Keratinocyte (primary cell): ENCODE measurements at regions not wholly inside any gene's neighbourhood (a gene's known extent, or its start where the extent isn't known, plus 50 kb on each side); places are given as distances from the start of the nearest gene placed in this dataset.
"Not testable (repeated sequence)": the region's sequence is repeated elsewhere in the genome, so short reads cannot be mapped to it uniquely, and the experiment has no call there.

ENCODE experiments used
- DNase-seq: peaks from one replicate; pipeline ENCODE4 v3.0.0-alpha.2; 2011; ENCODE audit warnings: low read depth, missing footprints, low spot score
- FAIRE-seq: peaks from 2 replicates; lab custom pipeline; 2011; peaks lifted over from hg19 to GRCh38; lab: Jason Lieb, UNC
- H2AFZ ChIP-seq: 2 replicates; pipeline ENCODE4 v1.6.0; 2012; ENCODE audit warnings: low read length, control low read depth, inconsistent platforms; ENCODE audit not compliant: control insufficient read depth
- H3K27ac ChIP-seq: 2 replicates; pipeline ENCODE4 v1.5.1; 2011; ENCODE audit warnings: low read length; ENCODE audit not compliant: control insufficient read depth, insufficient read depth
- H3K27me3 ChIP-seq: 3 replicates; pipeline ENCODE4 v1.6.0; 2011; ENCODE audit warnings: low read length; ENCODE audit not compliant: control insufficient read depth, insufficient read depth; ENCODE audit errors: extremely low read depth
- H3K36me3 ChIP-seq, 2 experiments: 2 replicates in 1 of 2; 3 replicates in 1 of 2; pipeline ENCODE4 v1.5.1; 2011; ENCODE audit warnings: low read length in 2 of 2, mild to moderate bottlenecking in 1 of 2; ENCODE audit not compliant: control insufficient read depth in 2 of 2, insufficient read depth in 2 of 2; ENCODE audit errors: extremely low read depth in 1 of 2
- H3K4me1 ChIP-seq: 3 replicates; pipeline ENCODE4 v1.5.1; 2011; ENCODE audit warnings: low read length; ENCODE audit not compliant: control insufficient read depth, insufficient read depth; ENCODE audit errors: extremely low read depth
- H3K4me2 ChIP-seq: 3 replicates; pipeline ENCODE4 v1.6.0; 2011; ENCODE audit warnings: low read depth, low read length; ENCODE audit not compliant: control insufficient read depth, insufficient read depth; ENCODE audit errors: extremely low read depth
- H3K4me3 ChIP-seq, 3 experiments: fragments of 200-600 bp in 1 of 3; sonication (generic) in 1 of 3; 2 replicates in 2 of 3; 3 replicates in 1 of 3; pipeline ENCODE4 v1.5.1; 2011 to 2016; ENCODE audit warnings: low read length in 3 of 3, mild to moderate bottlenecking in 3 of 3, control low read depth in 2 of 3, inconsistent platforms in 1 of 3, low read depth in 1 of 3, mixed read lengths in 1 of 3, mixed run types in 1 of 3, moderate library complexity in 1 of 3; ENCODE audit not compliant: control insufficient read depth in 2 of 3, insufficient read depth in 2 of 3; ENCODE audit errors: extremely low read depth in 1 of 3
- H3K79me2 ChIP-seq: 2 replicates; pipeline ENCODE4 v1.6.0; 2012; ENCODE audit warnings: low read length; ENCODE audit not compliant: control insufficient read depth, insufficient read depth
- H3K9ac ChIP-seq: 3 replicates; pipeline ENCODE4 v1.6.0; 2011; ENCODE audit warnings: low read length; ENCODE audit not compliant: control insufficient read depth, insufficient read depth; ENCODE audit errors: extremely low read depth
- H3K9me1 ChIP-seq: 3 replicates; pipeline ENCODE4 v1.6.0; 2011; ENCODE audit warnings: low read length; ENCODE audit not compliant: control insufficient read depth, insufficient read depth; ENCODE audit errors: extremely low read depth
- H3K9me3 ChIP-seq: 2 replicates; pipeline ENCODE4 v1.5.1; 2012; ENCODE audit warnings: low read depth, low read length; ENCODE audit not compliant: control insufficient read depth
- H4K20me1 ChIP-seq: 3 replicates; pipeline ENCODE4 v1.6.0; 2011; ENCODE audit warnings: low read length; ENCODE audit not compliant: control insufficient read depth, insufficient read depth; ENCODE audit errors: extremely low read depth
- EZH2 ChIP-seq: IDR thresholded peaks from one replicate; pipeline ENCODE4 v1.6.1; 2012; ENCODE audit warnings: inconsistent platforms, mild to moderate bottlenecking, low read length, moderate library complexity
- dilution Hi-C: fragments of 300-500 bp; cut with MboI; formaldehyde crosslinking; loops from one replicate; pipeline ENCODE4 v1.7.0; 2020; ENCODE audit warnings: low sequenced_read_pairs; ENCODE audit not compliant: extremely low pct_ligation_motif_present
- TF ChIP-seq, protein P1 (sequence below), 3 experiments: IDR thresholded peaks in 1 of 3; conservative IDR thresholded peaks in 1 of 3; optimal IDR thresholded peaks in 1 of 3; 2 replicates in 2 of 3; 3 replicates in 1 of 3; pipeline versions ENCODE3 to v1.5.1; 2011; ENCODE audit warnings: low read length in 3 of 3, mild to moderate bottlenecking in 3 of 3, moderate library complexity in 2 of 3, control low read depth in 1 of 3, inconsistent platforms in 1 of 3; ENCODE audit not compliant: insufficient read depth in 2 of 3; ENCODE audit errors: extremely low read depth in 1 of 3

- H3K36me3 ChIP-seq, result no peaks in the 10 kb centered on the region
Observed at GRCh38 chr13:102536196-102536595, 60.6 kb upstream of the TPP2 start.

DNA sequence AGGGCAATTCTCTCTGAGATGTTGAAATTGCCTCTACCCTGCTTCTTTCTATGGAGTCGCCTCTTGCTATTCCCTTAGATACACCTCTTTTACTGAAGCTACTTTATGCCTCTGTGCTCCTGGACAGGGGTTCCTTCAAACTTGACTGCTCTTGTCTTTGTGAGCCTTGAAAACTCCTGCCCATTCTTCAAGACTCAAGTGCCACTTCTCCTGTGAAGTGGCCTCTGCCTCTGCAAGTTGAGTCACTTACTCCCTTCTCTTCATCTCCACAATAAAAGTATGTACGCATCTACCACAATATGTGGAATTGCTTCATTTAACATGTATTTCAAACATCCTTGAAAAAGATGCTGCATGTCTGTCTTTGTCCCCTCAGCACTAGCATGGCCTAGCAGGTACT is 66.0 kb upstream of the TPP2 start:
- Histone ChIP-seq H2AFZ (no peak overlapping the region), H3K79me2 (no peaks in the 10 kb centered on the region), H3K27ac (no peak overlapping the region), H3K9ac (no peak overlapping the region), H3K4me1 (no peaks in the 10 kb centered on the region), H3K36me3 (no peaks in the 10 kb centered on the region), H3K4me2 (no peak overlapping the region), H3K9me3 (no peaks in the 10 kb centered on the region), H4K20me1 (no peaks in the 10 kb centered on the region), H3K9me1 (no peaks in the 10 kb centered on the region), H3K4me3 (no peak overlapping the region), H3K27me3 (no peaks in the 10 kb centered on the region)
- FAIRE-seq (no peak), DNase-seq (no peak)
- dilution Hi-C loops, result no loop called here
- TF ChIP-seq EZH2, result no peak
- TF ChIP-seq, protein P1, sequence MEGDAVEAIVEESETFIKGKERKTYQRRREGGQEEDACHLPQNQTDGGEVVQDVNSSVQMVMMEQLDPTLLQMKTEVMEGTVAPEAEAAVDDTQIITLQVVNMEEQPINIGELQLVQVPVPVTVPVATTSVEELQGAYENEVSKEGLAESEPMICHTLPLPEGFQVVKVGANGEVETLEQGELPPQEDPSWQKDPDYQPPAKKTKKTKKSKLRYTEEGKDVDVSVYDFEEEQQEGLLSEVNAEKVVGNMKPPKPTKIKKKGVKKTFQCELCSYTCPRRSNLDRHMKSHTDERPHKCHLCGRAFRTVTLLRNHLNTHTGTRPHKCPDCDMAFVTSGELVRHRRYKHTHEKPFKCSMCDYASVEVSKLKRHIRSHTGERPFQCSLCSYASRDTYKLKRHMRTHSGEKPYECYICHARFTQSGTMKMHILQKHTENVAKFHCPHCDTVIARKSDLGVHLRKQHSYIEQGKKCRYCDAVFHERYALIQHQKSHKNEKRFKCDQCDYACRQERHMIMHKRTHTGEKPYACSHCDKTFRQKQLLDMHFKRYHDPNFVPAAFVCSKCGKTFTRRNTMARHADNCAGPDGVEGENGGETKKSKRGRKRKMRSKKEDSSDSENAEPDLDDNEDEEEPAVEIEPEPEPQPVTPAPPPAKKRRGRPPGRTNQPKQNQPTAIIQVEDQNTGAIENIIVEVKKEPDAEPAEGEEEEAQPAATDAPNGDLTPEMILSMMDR (optimal IDR thresholded peaks at IDR 0.05 in 1 of 3, IDR thresholded peaks at IDR 0.05 in 1 of 3, conservative IDR thresholded peaks at IDR 0.05 in 1 of 3; ENCODE audit: extremely low read depth in 1 of 3, insufficient read depth in 2 of 3, low read length in 3 of 3), result no peak

More at GRCh38 chr13:102536196-102536595, 60.6 kb upstream of the TPP2 start:
- Histone ChIP-seq H2AFZ (no peak overlapping the region), H3K27ac (no peak overlapping the region), H4K20me1 (no peaks in the 10 kb centered on the region), H3K9me1 (no peaks in the 10 kb centered on the region), H3K4me3 (no peak overlapping the region), H3K4me2 (no peak overlapping the region), H3K9me3 (no peaks in the 10 kb centered on the region), H3K79me2 (no peaks in the 10 kb centered on the region), H3K9ac (no peak overlapping the region), H3K4me1 (no peaks in the 10 kb centered on the region), H3K27me3 (no peaks in the 10 kb centered on the region)
- DNase-seq, result no peak
- dilution Hi-C loops, result no loop called here
- TF ChIP-seq EZH2, result no peak
- TF ChIP-seq, protein P1 (optimal IDR thresholded peaks at IDR 0.05 in 1 of 3, IDR thresholded peaks at IDR 0.05 in 1 of 3, conservative IDR thresholded peaks at IDR 0.05 in 1 of 3; ENCODE audit: extremely low read depth in 1 of 3, insufficient read depth in 2 of 3, low read length in 3 of 3), result no peak
- no peak for FAIRE-seq

- H3K4me3 ChIP-seq, H3K27ac ChIP-seq, H3K4me1 ChIP-seq, H3K36me3 ChIP-seq, DNase-seq, H3K4me2 ChIP-seq, H3K79me2 ChIP-seq, H3K27me3 ChIP-seq, H3K9me3 ChIP-seq, H4K20me1 ChIP-seq, H2AFZ ChIP-seq, H3K9me1 ChIP-seq, FAIRE-seq, dilution Hi-C loops, H3K9ac ChIP-seq: not testable (repeated sequence)
Observed at GRCh38 chr13:102522251-102522650, 74.5 kb upstream of the TPP2 start.
